Fibroblast of lung (primary cell): ENCODE measurements at regions not wholly inside any gene's neighbourhood (a gene's known extent, or its start where the extent isn't known, plus 50 kb on each side); places are given as distances from the start of the nearest gene placed in this dataset.

ENCODE experiments used
- CTCF ChIP-seq, 2 donors: IDR thresholded peaks in 1 of 2; conservative IDR thresholded peaks in 1 of 2; 1 replicate in 1 of 2; 2 replicates in 1 of 2; pipeline ENCODE4 v1.5.1; 2011 to 2012; ENCODE audit warnings: low read length in 2 of 2, control low read depth in 1 of 2, inconsistent platforms in 1 of 2, low read depth in 1 of 2, mild to moderate bottlenecking in 1 of 2
- EZH2 ChIP-seq: IDR thresholded peaks from 2 replicates; pipeline ENCODE4 v1.5.1; 2012; ENCODE audit warnings: low read length, control low read depth, mild to moderate bottlenecking; ENCODE audit errors: missing control alignments

DNA sequence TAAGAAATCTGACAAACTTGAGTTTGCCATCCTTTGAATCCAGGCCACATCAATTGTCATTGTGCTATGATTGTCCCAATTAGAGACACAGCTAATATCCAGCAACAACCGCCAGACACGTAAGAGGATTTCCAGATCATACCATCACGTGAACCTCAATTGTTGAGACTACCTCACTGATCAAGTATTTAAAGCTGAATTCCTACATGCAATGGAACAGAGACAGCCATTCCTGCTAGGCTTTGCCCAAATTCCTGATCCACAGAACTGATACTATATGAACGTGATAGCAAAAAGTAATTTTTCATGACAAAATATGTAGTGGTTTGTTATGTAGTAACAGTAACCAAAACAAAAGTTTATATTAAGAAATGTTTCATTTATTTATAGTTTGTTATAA, 657.7 kb downstream of the PRR16 start:
- no peak for TF ChIP-seq CTCF (conservative IDR thresholded peaks at IDR 0.05 in 1 of 2, IDR thresholded peaks at IDR 0.05 in 1 of 2; ENCODE audit: low read depth in 1 of 2, low read length in 2 of 2)
- no peak for TF ChIP-seq EZH2
